Lower leg skin (tissue), 4 donors: ENCODE measurements at regions not wholly inside any gene's neighbourhood (a gene's known extent, or its start where the extent isn't known, plus 50 kb on each side); places are given as distances from the start of the nearest gene placed in this dataset.

Experiments used
- DNase-seq, 2 donors: peaks; one replicate each; pipeline ENCODE4 v3.0.0-alpha.2; 2019; ENCODE audit warnings: low spot score in 2 of 2
- H3K4me3 ChIP-seq: fragments of 200-600 bp; sonication (generic); 2 replicates; pipeline ENCODE4 v1.5.1; 2017; ENCODE audit warnings: mild to moderate bottlenecking, low read depth; ENCODE audit not compliant: poor library complexity, severe bottlenecking
- POLR2A ChIP-seq, 2 donors: fragments of 450-650 bp; IDR thresholded peaks; one replicate each; pipeline ENCODE4 v1.6.1; 2016 to 2017; ENCODE audit warnings: antibody characterized with exemption in 2 of 2, mild to moderate bottlenecking in 1 of 2, moderate library complexity in 1 of 2
- WGBS, 2 donors: methylation state at CpG; one replicate each; pipeline ENCODE4 v1.1.5; 2018; 5-methylcytosine and 5-hydroxymethylcytosine counted together
- intact Hi-C: fragments of 100-400 bp; cut with DNase I; formaldehyde crosslinking; loops from one replicate; pipeline ENCODE4 v1.15.0; 2023; ENCODE audit warnings: low total_unique reads
- TF ChIP-seq, protein P1 (sequence below), 3 donors: fragments of 450-650 bp; IDR thresholded peaks; one replicate each; pipeline ENCODE4 v1.5.1; 2016; ENCODE audit warnings: antibody characterized with exemption in 3 of 3, mild to moderate bottlenecking in 3 of 3, moderate library complexity in 2 of 3

DNA sequence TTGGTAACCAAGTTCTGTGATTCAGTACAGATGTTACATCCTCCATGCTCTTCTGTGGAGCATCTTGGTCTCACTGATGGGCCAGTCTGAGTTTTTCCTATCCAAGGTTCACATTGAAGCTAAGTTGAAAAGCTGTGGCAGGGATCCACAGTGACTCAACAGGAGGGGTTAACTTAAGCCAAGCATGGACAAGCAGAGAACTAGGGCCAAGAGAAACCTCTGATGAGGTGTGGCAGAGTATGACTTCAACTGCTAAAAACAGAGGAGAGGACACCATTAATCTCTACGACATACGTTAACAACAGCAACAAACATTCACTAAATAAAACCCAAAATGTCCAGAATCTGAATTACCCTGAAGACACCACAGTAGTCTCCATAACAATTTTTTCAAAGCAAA is 268.1 kb upstream of the UBE2E2 start:
- intact Hi-C loops, result no loop called here

DNA sequence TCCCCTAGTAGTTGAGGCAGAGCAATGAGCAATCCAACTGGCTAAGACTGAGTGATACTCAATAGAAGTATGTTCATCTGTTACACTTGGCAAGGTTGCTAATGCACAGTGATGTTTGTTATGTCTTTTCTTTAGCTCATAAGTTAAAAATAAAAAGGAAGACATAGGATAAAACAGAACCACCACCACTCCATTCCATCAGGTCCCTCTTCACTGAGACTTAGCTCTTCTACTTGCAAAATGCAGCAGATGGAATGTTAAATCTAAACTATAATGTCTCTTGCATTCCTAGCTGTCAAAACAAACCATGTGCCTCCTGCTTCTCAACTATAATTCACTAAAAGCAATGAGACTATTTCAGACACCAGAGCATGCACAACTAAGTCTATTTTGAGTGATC is 265.6 kb upstream of the UBE2E2 start:
- no peak for TF ChIP-seq POLR2A (IDR thresholded peaks at IDR 0.05)
- TF ChIP-seq, protein P1, sequence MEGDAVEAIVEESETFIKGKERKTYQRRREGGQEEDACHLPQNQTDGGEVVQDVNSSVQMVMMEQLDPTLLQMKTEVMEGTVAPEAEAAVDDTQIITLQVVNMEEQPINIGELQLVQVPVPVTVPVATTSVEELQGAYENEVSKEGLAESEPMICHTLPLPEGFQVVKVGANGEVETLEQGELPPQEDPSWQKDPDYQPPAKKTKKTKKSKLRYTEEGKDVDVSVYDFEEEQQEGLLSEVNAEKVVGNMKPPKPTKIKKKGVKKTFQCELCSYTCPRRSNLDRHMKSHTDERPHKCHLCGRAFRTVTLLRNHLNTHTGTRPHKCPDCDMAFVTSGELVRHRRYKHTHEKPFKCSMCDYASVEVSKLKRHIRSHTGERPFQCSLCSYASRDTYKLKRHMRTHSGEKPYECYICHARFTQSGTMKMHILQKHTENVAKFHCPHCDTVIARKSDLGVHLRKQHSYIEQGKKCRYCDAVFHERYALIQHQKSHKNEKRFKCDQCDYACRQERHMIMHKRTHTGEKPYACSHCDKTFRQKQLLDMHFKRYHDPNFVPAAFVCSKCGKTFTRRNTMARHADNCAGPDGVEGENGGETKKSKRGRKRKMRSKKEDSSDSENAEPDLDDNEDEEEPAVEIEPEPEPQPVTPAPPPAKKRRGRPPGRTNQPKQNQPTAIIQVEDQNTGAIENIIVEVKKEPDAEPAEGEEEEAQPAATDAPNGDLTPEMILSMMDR (IDR thresholded peaks at IDR 0.05), result no peak
- no peak for DNase-seq
- no peak overlapping the region for H3K4me3 ChIP-seq
- intact Hi-C loops, result no loop called here

More for the DNA sequence above, 268.1 kb upstream of the UBE2E2 start:
- TF ChIP-seq, protein P1 (IDR thresholded peaks at IDR 0.05), result no peak
- no peak for TF ChIP-seq POLR2A (IDR thresholded peaks at IDR 0.05)
- DNase-seq, result no peak
- 65 to 69% methylated on average over 2 of the region's 2 CpGs for WGBS, 2 donors
- H3K4me3 ChIP-seq, result no peak overlapping the region

DNA sequence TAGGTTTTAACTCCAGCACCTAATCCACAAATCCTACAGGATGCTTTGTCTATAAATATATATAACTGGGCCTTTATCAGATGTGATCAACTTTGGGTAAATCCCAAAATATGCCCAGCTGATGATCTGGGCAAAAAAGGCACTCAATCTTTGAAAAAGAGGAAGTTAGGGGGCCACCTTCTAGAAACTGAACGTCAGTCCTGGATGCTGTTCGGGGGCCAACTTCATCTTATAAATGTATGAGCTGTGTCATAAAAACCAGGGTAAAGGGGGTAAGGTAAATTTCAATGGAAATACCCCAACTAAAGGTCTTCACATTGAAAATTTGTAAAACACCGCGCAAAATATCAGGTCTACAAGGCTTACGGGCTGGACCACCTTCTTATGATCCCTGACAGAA is 264.4 kb upstream of the UBE2E2 start:
- intact Hi-C loops, result no loop called here
- no peak for TF ChIP-seq POLR2A (IDR thresholded peaks at IDR 0.05)
- TF ChIP-seq, protein P1 (IDR thresholded peaks at IDR 0.05), result no peak
- no peak overlapping the region for H3K4me3 ChIP-seq
- DNase-seq, result no peak
- 90 to 95% methylated on average over 5 of the region's 5 CpGs for WGBS, 2 donors

DNA sequence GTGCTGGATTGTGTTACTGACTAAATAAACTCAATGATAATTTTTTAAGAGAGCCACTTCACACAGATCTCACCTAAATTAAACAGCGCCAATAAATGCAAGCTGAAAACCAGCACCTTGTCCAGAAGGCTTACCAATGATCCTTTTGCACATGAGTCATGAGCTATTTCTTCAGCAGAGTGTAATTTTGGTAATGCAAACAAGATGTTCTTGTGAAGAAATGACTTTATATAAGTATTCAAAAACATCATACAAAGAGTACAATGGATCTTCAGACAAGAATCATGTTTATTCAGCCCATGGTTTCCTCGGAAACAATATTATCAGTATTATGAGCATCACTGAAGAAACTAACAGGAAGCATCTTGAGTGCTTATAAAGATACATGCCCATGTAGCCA is 263.8 kb upstream of the UBE2E2 start:
- no peak for DNase-seq
- TF ChIP-seq POLR2A (IDR thresholded peaks at IDR 0.05), result no peak
- TF ChIP-seq, protein P1 (IDR thresholded peaks at IDR 0.05), result no peak
- WGBS, 2 donors, result 76 to 78% methylated on average over 2 of the region's 2 CpGs
- intact Hi-C loops, result no loop called here
- no peak overlapping the region for H3K4me3 ChIP-seq

DNA sequence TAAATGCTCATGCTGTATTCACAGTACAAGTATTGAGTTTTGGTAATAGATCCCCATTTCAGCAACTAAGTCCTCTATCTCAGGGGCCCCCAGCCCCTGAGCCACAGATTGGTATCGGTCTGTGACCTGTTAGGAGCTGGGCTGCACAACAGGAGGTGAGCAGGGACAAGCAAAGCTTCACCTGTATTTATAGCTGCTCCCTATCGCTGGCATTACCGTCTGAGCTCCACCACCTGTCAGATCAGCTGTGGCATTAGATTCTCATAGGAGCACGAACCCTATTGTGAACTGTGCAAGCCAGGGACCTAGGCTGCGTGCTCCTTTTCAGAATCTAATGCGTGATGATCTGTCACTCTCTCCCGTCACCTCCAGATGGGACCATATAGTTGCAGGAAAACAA is 262.8 kb upstream of the UBE2E2 start:
- DNase-seq, result no peak
- intact Hi-C loops, result no loop called here
- 74 to 78% methylated on average over 7 of the region's 7 CpGs for WGBS, 2 donors
- no peak overlapping the region for H3K4me3 ChIP-seq
- no peak for TF ChIP-seq POLR2A (IDR thresholded peaks at IDR 0.05)
- TF ChIP-seq, protein P1 (IDR thresholded peaks at IDR 0.05), result no peak

DNA sequence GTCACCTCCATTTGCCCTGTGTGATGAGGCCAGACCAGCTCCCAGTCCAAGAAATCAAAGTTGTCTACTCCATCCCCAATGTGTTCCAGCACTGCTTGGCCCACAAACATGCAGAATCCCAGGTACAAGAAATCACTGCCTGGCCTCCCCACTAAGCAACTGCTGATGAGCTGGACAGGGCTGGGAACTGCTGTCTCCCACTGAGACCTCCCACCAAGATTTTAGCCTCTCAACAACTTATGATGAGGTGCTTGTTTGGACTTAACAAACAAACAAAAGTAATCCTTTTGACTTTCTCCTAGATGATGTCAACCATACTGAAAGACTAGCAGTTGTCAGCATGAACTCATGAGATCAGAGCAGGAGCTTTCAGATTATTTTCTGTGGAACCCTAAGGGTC is 260.1 kb upstream of the UBE2E2 start:
- intact Hi-C loops, result no loop called here
- H3K4me3 ChIP-seq, result no peak overlapping the region
- TF ChIP-seq POLR2A (IDR thresholded peaks at IDR 0.05), result no peak
- TF ChIP-seq, protein P1 (IDR thresholded peaks at IDR 0.05), result no peak
- no peak for DNase-seq
